Stimulated activated CD4-positive, alpha-beta T cell treated with anti-CD3 and anti-CD28 coated beads, Interleukin-12 subunit alpha, Interleukin-12 subunit beta, amount 100 ng/mL, for 4 hours (primary cell): ENCODE measurements at regions not wholly inside any gene's neighbourhood (a gene's known extent, or its start where the extent isn't known, plus 50 kb on each side); places are given as distances from the start of the nearest gene placed in this dataset.

ENCODE experiments used
- DNase-seq: peaks from one replicate; pipeline ENCODE4 v3.0.0-alpha.2; 2020

GRCh38 chr1:29500651-29501050 is 264.3 kb downstream of the PTPRU start:
- DNase-seq: no peak

GRCh38 chr1:29500041-29500440 is 263.7 kb downstream of the PTPRU start:
- no peak for DNase-seq

DNA sequence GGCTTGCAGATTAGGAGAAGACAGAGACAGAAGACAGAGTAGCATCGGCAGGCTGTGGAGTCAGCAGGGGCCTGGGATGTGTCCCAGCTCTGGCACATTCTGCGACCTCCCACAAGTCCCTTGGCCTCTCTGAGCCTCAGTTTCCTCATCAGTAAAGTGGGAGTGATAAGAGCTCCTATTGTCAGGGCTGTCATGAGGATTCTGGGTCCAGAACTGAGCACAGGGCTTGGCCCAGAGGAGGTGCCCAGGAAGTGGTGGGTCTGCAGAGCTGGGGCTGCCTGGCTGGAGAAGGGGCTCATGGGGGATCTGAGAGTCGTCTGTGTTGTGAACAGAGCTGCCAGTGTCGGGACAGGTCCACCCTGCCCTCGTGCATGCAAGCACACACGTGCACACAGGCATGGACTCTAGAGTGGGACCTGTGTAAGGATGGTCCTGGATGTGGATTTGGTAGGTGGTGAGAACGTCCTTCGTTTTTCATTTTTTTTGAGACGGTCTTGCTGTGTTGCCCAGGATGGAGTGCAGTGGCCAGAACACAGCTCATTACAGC is 262.9 kb downstream of the PTPRU start:
- no peak for DNase-seq

- no peak for DNase-seq
Observed at GRCh38 chr1:29498126-29499103, 262.1 kb downstream of the PTPRU start.

DNA sequence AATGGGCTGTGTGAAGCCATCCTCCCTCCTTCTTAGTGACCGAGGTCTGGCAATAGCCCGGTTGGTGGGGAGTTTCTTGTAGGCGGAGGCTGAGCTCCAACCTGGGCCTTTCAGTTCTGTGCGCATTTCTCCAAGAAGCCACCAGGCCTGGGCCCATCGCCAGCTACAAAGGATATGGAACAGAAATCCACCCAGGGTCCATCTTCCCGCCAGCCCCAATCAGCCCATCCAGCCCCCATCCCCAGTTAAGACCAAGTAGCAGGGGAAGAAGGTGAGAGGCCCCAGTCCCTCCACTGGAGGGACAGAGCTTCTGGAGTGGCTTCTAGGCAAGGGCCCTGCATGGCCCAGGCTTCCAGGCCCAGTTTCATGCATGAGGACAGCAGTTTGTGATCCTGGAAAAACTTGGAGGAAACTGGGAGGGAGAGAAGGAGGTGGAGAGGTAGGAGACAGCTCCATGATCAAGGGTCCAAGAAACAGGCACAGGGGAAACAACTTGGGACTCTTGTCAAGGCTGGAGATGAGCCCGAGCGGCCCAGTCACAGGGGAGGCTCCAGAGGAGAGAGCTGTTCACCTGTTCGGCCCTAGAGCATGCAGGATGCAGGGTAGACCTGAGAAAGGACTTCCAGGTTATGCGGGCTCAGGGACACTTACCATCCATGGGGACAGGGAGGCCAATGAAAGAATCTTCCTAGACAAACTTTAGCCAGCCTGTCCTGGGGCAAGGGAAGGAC is 261.2 kb downstream of the PTPRU start:
- no peak for DNase-seq

DNA sequence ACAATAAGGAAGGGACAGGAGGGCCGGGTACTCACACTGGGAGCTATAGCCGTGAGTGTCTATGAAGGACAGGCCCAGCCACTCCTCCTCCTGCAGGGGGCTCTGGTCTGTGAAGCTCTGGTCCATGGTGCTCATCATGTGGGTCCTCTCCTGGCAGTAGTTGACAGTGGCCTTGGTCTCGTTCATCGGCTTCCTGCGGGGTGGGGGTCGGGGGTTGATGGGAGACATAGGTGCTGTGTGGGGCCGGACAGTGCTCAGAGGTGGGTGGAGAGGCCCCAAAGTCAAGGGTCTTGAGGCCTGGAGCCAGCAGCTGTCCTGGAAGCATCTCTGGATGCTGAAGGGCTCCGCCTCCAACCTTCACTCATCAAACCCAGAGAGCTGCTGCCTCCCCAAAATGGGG is 260.4 kb downstream of the PTPRU start:
- DNase-seq: no peak

- DNase-seq: no peak
Observed at GRCh38 chr1:29490204-29490934, 254.0 kb downstream of the PTPRU start.

DNA sequence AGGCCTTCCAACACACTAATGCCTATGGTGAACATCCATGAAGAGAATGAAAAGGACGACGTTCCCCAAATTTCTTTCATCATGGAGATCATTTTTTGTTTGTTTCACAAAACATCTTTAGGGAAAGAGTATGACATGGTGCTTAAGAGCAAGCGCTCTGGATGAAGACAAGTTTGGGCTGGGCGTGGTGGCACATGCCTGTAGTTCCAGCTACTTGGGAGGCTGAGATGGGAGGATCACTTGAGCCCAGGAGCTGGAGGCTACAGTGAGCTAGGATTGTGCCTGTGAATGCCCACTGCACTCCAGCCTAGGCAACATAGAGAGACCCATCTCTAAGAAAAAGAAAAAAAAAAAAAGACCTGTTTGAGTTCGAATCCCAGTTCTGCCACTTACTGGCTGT is 253.1 kb downstream of the PTPRU start:
- no peak for DNase-seq

DNA sequence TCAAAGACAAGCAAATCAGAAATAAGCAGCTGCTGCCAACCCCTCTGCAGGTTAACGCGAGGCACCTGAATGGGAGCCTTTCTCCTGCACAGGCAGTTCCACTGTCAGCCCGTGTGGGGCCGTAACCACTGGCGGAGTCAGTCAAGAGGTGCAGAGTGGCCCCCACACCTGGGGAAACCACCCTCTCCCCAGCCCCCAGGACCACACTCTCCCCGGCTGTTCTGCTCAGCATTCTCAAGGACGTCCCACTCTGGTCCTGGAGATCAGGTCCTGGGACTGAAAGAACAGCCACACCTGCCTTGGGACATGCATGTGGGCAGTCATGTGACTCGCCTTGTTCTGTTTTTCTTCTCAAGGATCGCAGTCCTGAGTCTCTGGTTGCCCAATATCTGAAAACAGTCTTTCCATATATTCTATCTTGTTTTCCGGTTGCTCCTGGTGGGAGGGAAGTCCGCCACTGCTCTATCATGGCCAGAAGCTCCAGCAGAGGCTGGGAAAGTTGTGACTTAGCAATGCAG is 252.5 kb downstream of the PTPRU start:
- DNase-seq: no peak

- DNase-seq: no peak
Observed at GRCh38 chr1:29488086-29488793, 251.9 kb downstream of the PTPRU start.

DNA sequence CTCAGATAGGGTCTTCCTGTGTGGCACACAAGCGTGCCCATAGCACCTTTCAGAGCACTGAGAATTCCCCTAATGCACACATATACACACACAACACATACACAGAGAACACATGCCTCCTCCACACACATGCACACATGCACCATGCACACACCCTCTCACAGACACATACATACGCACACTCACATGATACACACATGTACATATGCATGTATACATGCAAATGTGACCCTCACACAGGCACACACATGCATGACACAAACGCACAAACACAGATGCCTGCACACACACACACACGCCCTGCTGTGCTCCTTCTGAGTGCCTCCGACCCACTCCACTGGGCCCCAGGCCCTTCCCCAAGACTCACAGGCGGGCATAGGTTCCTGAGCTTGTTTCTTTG is 251.0 kb downstream of the PTPRU start:
- no peak for DNase-seq

GRCh38 chr1:29485096-29485925 is 249.0 kb downstream of the PTPRU start:
- no peak for DNase-seq

DNA sequence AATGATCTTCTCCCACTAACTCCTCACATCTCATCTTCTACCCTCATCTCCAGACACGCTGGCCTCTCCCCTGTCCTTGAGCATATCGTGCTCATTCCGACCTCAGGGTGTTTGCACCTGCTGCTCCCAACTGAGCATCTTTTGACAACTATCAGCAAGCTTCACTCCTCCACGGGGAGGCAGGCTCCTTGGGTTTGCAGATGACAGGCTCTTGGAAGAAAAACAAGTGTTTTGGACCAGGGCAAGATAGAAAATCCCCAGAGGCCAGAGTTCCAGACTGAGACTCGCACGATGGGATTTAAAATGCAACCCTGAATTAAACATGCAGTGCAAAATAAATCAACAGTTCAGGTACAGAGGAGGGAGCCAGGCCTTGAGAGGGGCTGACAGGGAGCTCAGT is 246.7 kb downstream of the PTPRU start:
- DNase-seq: no peak

- DNase-seq: no peak
Observed at GRCh38 chr1:29482064-29482463, 245.7 kb downstream of the PTPRU start.

- DNase-seq: no peak
Observed at GRCh38 chr1:29481031-29481430, 244.7 kb downstream of the PTPRU start.

- no peak for DNase-seq
Observed at GRCh38 chr1:29478879-29479278, 242.6 kb downstream of the PTPRU start.

- no peak for DNase-seq
Observed at GRCh38 chr1:29478151-29478791, 241.9 kb downstream of the PTPRU start.

GRCh38 chr1:29475326-29475725 is 239.0 kb downstream of the PTPRU start:
- no peak for DNase-seq

- DNase-seq: no peak
Observed at GRCh38 chr1:29474274-29475244, 238.2 kb downstream of the PTPRU start.
